Stimulated activated CD8-positive, alpha-beta memory T cell treated with anti-CD3 and anti-CD28 coated beads, Interleukin-12 subunit alpha, Interleukin-12 subunit beta, amount 100 ng/mL, for 24 hours (primary cell): ENCODE measurements at regions not wholly inside any gene's neighbourhood (a gene's known extent, or its start where the extent isn't known, plus 50 kb on each side); places are given as distances from the start of the nearest gene placed in this dataset.
"Not testable (repeated sequence)": the region's sequence is repeated elsewhere in the genome, so short reads cannot be mapped to it uniquely, and the experiment has no call there.

Experiments used
- DNase-seq: peaks from one replicate; pipeline ENCODE4 v3.0.0-alpha.2; 2020; ENCODE audit errors: extremely low read depth

DNA sequence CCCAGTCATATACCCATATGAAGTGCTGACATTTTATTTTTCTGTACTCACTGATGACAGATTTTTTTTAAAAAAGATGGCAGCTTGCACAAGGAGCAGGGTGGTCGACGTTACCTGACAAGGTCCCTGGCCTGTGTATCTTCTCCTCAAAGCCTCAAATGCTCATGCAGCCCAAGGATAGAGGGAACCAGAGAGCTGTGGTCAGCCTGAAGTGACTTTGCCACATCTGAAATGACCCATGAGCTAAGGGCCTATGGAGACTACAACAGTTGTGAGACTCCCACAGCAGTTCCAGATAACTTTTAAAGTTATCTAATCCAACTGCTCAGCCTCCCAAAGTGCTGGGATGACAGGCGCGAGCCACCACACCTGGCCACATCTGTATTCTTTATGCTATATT lies 131.1 kb downstream of the GLUL start:
- DNase-seq: no peak

DNA sequence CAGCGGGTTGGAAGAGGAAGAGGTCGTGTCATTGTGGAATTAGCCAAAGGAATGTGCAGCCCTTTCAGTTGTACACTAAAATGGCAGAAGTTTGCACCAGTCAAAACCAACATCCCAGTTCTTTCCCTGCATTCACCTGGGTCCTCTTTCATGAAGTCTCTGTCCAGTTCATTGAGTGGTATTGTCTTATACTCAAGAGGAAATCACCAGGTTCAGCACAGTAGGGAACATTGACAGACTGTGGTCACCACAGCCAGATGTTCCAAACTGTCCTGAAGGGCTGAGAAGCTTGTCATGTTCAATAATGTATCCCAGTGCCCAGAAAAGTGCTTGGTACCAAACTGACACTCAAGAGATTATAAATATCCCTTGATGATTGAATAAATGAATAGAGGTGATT lies 131.6 kb downstream of the GLUL start:
- DNase-seq: no peak

DNA sequence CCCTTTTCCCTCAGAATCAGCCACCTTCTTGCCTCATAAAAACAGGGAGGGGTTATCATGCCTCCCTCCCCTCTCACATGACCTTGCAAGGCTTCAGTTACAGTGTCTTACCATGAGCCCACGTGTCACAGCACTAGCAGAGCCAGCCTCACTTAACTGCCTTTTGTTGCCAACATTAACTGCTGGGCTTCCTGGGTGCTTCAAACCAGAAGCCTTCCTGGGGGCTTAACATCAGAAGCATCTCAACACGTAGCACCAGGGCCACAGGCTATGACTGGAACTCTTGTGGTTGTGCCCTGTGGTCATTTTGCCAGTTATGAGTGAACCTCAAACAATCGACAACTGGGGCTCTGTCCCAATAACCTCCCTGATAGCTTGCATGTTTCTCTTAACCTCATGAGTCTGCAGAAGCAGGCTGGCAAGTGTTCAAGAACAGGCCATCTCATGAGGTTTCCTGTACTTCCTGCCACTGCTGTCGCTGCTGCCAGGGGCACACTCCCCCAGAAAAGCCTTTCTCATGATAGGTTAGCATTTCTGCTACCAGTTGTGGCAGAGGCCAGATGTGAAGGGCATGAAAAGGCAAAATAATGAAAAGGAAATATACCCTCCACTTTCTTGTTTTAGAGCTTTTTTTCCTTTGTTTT lies 132.2 kb downstream of the GLUL start:
- no peak for DNase-seq

DNA sequence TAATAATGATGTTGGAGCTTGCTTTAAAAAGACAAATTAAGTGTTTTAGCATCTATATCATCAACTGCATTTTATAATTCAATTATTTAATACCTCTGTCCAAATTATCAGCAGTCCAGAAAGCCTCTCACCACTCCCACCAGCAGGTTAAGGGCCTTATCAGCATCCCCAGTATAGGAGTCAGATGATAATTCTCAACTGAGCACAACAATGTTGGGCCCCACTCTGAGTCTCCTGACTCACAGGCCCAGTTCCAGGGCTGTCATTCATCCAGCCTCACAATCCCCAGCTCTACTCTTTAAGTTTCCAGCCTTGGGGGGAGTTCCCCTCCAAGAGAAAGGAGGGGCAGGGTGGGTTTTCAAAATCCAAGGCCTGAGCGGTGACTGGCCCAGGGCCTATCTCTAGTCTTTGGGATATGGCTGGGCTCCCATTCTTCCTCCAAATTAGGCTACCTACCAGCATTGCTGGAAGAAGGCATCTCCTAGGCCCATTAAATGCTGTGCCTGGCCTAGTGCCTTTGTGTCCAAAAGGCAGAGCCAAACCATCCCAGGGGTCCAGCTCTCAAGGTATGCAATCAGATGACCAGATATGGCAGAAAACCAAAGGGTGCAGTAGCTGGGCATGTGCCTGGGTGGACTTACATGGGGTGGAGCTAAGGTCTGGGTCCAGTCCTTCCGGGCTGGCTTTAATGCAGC lies 134.1 kb downstream of the GLUL start:
- no peak for DNase-seq

DNA sequence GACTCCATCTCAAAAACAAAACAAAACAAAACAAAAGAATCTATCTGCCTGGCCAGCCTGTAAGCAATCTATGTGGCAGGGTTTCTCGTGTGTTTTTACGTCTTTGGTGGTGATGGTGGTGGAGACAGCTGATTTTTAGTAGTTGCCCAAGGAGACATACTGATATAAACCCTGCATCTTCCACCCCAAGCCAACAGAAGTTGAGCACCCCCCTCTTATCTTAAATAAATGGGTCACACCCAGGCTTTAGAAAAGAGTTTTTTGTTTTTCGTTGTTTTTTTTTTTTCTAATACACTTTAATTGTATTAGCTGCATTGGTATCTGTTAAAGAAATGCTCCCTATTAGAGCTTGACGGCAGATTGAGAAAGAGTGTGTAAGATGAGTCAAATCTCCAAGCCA lies 134.7 kb downstream of the GLUL start:
- no peak for DNase-seq

DNA sequence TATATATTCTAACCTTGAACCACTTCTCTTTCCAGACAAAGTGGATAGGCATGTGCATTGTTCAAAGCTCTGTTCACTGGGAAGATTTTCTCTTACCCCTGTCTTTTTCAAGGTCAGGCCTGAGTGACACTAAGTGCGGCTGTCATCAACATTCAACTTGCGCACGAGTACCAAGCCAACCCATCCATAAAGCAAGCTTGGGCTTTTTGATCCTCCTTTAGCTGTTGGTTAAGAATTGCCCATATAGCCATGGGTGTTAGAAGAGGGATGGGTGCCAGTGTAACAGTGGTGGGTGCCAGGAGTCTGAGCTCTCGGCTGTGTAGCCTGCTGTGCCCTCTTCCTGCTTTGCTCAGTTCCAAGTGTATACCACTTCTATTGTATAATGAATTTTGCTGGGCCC lies 136.1 kb downstream of the GLUL start:
- DNase-seq: no peak

DNA sequence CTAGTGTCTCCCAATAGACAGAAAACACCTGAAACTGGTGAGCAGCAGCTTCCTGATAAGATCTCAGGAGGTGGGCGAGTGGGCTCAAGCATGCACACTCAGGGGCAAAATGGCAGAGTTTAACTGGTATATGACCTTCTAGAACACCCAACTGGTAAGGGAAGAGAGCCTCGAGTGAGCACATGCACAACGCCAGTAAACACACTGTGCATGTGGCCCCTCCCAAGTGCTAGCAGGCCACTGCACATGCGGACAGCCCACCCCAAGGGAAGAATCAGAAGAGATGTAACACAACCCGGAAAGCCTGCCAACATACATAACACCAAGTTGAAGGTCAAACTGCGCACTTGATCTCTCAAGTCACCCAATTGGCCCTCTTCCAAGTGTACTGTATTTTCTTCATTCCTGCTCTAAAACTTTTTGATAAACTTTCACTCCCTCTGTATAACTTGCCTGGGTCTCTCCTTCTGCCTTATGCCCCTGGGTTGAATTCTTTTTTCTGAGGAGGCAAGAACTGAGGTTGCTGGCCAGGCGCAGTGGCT lies 138.2 kb downstream of the GLUL start:
- DNase-seq: no peak

DNA sequence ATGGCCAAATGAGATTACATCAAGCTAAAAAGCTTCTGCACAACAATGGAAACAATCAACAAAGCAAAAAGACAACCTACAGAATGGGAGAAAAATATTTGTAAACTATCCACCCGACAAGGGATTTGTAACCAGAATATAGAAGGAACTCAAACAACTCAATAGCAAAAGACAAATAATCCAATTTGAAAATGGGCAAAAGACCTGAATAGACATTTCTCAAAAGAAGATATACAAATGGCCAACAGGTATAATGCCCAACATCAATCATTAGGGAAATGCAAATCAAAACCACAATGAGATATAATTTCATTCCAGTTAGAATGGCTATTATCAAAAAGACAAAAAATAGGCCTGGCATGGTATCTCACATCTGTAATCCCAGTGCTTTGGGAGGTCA lies 140.0 kb downstream of the GLUL start:
- DNase-seq: no peak

DNA sequence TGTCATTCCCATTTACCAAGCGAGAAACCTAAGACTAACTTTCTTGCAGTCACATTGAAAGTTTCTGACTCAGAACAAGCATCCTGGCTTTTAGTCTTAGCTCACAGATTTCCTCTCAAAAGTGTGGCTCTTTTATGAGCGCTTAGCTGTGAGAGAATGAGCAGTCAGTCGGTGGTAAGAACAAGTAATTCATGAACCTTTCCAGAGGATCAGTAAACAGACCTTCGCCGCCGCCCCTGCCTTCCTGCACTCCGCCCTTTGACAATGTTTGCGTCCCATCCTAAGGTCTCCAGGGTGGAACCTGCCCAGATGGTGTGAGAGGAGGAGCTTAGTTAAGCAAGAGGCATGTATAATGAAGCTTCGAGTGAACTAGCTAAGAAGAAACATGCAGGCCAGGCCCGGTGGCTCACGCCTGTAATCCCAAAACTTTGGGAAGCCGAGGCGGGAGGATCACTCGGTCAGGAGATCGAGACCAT lies 142.4 kb downstream of the GLUL start:
- no peak for DNase-seq

DNA sequence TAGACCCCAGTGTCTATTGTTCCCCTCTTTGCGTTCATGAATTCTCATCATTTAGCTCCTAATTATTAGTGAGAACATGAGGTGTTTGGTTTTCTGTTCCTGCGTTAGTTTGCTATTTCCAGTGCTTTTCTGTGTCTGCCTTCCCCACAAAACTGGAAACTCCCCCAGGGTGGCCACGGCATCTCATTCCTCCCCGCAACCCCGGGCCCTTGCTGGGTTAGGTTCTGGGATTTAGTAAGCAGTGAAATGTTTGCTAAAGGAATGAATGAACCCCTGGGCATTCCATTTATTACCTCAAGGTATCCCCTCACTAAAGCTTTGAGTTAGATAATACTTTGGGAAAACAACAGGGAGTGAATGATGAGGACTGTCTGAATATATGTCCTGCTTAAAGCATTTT lies 142.9 kb downstream of the GLUL start:
- no peak for DNase-seq

DNA sequence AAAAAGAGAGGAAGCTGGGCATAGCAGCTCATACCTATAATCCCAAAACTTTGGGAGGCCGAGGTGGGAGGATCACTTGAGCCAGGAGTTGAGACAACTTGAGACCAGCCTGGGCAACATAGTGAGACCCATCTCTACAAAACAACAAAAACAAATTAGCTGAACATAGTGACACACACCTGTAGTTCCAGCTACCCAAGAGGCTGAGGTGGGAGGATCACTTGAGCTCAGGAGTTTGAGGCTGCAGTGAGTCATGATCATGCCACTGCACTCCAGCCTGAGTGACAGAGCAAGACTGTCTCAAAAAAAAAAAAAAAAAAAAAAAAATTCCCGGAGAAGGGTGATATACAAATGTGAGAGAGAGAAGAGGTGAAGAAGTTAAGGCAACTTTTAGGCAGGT lies 143.8 kb downstream of the GLUL start:
- DNase-seq: not testable (repeated sequence)

DNA sequence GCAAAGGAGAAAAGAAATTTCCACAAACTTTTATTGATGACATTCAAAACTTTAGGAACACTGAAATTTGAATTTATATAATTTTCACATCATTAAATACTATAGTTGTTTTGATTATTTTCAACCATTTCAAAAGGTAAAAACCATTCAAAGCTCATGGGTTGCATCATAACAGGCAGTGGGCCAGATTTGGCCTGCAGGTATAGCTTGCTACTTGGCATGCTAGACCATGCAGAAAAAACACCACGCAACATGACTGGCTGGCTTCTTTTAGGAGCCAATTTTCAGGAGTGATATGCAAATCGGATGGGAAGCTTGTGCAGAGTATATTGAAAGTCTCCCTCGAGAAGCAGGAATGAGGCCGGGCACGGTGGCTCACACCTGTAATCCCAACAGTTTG lies 144.8 kb downstream of the GLUL start:
- DNase-seq: no peak

DNA sequence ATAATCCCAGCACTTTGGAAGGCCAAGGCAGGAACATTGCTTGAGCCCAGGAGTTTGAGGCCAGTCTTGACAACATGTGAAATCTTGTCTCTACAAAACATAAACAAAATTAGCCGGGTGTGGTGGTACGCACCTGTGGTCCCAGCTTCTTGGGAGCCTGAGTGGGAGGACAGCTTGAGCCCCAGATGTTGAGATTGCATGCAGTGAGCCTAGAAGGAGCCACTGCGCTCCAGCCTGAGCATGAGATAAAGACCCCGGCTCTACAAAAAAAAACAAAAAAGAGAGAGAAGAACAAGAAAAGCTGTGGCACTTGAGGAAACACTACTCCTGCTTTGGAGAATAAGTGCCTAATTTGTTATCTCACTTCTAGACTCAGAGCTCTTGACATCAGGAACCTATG lies 146.6 kb downstream of the GLUL start:
- no peak for DNase-seq

DNA sequence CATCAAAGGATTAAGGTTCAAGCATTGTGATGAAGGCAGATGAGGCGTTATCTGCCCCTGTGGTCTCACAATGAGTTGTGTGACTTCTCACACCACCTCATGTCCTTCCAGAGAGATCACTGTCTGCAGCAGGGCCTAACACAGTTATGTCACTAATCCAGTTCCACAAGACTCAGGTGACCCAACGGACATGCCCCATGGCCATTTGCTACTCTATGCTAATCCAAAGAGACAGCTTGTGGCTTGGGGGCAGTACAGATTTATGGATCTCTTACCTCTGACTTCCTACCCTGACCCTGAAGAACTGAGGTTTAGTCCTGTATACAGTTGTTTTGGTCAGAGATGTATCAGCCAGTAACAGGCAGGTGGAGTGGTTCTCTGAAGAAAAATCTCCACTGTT lies 147.1 kb downstream of the GLUL start:
- no peak for DNase-seq

DNA sequence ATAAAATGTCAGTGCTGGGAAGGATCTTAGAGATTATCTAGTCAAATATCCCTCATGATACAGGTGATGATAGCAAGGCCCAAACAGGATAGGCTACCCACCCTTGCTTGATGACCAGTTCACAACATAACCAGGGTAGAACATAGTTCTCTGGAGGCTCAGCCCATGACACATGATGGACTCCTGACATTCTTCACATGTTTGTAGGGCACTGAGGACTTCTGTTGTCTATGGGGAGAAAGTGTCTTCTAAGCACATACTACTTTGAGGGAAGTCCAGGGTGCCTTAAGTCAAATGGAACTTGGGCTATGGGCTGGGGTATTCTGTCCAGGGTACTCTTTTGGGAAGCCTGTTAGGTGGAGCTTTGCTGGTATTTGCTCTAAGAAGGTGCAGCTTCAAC lies 148.9 kb downstream of the GLUL start:
- DNase-seq: no peak

DNA sequence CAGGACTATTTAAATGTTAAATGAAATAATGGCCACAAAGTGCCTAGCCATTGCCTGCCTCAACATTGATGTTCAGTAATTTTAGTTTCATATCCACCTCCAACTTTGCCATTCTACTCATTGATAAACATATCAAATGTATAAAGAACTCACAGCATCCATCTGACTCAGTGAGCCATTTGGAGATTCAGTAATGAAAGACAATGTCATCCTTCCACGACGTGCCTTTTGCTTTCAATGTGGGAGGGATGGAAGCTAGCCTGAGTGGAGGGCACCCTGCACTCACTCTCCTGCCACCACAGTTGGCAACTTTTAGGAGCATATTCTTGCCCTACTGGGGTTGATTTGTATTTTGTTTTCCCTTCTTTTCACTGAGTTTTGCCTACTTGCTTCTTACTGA lies 151.5 kb downstream of the GLUL start:
- no peak for DNase-seq

DNA sequence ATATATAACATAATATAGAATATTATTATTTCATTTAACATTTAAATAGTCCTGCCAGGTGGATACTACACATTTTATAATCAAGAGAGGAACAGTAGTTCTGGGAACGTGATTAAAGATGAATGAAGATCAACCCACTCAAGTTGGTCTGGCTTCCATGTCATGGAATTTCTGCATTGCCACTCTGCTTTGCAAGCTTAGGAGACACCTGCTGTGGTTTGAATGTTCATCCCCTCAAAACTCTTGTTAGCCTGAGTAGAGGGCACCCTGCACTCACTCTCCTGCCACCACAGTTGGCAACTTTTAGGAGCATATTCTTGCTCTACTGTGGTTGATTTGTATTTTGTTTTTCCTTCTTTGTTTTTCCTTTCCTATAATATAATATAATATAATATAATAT lies 153.2 kb downstream of the GLUL start:
- DNase-seq: no peak

DNA sequence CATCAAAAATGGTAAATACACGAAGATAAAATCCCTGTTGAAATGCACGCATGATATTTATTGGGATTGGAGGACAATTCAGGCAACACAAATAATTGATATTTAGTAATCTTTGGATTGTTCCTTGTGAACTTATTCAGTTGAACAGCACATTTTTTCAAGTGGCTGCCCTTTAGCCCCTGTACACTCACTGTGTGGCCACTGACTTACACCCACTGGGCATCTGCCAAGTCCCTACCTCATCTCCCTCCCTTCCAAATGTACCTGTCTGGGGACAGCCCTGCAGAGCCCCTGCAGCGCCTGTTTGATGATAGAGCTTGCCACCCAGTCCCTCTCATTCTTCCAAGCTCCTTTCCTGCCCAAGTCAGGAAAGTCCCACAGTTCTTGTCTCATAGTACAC lies 154.3 kb downstream of the GLUL start:
- DNase-seq: no peak

DNA sequence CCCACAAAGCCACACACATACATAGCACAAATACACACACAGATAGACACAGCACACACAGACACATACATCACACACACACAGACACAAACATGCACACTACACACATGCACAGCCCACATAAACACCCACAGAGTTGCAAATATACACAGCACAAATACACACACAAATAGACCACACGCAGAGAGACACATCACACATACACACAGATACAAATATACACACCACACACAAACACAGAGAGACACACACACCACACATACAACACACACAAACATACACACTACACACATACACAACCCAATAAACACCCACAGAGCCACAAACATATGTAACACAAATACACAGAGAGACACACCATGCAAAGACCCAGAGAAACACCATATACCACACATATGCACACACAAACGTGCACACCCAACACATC lies 154.9 kb downstream of the GLUL start:
- DNase-seq: no peak

DNA sequence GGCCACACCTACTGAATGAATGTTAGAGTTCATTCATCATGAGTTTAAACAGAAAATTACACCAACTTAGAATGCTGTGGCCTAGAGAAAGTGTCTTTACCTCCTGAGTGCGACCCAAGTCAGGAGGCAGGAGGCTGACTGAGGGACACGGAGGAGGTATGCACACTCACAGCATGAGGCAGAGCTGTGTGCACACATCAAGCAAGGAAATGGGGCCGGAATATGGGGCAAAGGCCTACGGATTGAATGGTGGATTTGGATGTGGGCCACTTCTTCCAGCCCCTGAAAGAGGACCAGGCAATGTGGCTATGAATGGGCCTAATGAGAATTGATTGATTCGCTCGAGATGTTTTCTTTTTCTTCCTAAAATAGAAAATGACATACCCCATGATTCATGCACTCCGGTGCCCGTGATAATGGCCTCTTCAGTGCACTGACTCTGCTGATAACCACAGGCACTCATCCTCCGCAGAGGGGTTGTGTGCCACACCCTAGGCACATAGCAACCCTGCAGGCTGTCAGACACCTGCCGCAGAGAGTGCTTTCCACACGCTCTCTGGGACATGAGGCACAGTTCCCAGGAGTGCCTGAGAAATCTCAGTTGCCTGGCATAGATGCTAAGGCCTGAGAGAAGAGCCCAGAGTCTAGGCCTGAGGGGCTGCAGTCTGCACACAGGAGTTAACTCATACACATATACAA lies 155.5 kb downstream of the GLUL start:
- DNase-seq: no peak

DNA sequence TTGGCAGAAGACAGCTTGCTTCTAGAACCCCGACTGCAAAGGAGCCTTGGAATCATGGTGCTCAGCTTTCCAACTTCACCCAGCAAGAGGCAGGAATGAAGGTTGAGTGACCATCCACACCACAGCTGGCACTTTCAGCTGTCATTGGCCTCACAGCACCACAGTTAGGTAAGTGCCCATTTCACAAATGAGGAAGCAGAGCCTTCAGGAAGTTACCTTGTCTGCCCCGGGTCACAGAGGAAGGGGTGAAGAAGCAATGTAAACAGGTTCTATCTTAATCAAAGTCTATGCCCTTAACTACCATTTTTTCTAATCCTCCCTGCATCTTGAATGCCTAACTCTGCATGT lies 156.0 kb downstream of the GLUL start:
- DNase-seq: no peak

DNA sequence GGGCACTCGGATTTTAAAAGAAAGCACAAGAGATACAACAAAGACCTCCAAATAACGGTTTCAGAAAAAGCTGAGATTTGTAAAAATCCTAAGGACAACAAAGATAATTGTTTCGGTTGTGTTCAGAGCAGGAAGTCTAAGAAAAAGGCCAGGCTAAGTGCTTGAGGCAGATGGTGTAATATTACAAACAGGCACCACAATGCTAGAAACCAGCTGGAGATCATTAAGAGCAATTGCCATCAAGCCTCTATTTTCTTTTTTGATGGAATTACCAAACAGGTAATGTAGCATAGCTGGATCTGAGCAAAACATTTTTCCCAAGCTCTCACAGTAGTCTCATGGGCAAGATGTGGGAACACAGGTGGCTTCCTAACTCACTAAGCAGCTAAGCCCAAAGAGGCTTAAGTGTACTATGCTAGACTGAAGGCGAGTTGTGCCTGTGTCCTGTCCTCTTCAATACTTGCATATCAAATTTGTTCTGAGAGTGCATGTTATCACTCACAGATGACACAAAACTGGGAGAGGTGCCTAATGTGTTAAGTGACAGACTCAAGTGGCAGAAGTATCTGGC lies 161.6 kb downstream of the GLUL start:
- no peak for DNase-seq

DNA sequence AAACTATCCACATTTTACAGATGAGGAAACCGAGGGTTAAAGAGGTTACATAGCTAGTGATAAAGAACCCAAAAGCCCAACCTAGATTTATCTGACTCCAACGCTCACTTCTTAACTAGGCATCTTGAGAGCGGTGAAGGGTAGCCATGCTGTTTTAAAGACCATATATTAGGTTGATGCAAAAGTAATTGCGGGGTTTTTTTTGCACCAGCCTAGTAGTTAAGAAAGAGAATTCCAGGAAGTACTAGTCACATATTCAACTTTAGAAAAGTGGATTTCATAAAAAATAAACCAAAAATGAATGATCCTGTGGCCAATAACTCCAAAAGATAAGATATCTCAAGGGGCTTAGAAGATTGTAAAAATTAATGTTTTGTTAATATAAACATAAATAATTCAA lies 162.1 kb downstream of the GLUL start:
- DNase-seq: no peak
